ENCODE measurements at regions not wholly inside any gene's neighbourhood (a gene's known extent, or its start where the extent isn't known, plus 50 kb on each side); places are given as distances from the start of the nearest gene placed in this dataset.

DNA sequence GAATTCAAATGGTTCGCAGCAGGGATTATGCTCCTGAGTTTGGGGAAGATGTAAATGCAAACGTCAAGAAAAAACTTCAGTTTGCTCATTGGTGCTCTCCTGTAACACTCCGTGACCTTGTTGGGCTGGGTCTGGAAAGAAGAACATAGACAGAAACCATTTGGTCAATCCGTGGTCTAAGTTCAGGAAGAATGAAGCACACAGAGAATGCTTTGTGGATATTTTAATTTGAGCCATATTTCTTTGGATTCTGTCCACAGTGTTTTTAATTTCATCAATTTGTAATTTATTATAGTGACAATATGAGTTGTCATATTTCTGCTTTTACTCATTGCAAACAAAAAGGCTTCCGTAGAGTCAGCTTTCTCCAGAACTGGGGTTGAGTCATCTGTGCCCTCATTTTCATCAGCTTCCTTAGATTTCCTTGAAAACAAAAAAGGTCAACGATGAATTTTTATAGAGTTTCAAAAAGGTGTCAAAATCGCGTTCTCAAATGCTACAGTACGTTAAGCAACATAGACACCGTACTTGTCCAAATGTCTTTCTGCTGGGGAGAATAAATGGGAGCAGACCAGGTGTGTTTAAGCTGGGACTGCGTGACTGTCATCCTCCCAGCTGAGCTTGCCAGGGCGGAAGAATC is 606.4 kb downstream of the RNF144A start:
- TF ChIP-seq POLR2A (IDR thresholded peaks at IDR 0.05; ENCODE audit: extremely low read depth, insufficient read length) = no peak
- TF ChIP-seq, protein P1, sequence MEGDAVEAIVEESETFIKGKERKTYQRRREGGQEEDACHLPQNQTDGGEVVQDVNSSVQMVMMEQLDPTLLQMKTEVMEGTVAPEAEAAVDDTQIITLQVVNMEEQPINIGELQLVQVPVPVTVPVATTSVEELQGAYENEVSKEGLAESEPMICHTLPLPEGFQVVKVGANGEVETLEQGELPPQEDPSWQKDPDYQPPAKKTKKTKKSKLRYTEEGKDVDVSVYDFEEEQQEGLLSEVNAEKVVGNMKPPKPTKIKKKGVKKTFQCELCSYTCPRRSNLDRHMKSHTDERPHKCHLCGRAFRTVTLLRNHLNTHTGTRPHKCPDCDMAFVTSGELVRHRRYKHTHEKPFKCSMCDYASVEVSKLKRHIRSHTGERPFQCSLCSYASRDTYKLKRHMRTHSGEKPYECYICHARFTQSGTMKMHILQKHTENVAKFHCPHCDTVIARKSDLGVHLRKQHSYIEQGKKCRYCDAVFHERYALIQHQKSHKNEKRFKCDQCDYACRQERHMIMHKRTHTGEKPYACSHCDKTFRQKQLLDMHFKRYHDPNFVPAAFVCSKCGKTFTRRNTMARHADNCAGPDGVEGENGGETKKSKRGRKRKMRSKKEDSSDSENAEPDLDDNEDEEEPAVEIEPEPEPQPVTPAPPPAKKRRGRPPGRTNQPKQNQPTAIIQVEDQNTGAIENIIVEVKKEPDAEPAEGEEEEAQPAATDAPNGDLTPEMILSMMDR (IDR thresholded peaks at IDR 0.05; ENCODE audit: low read depth, low read length) = no peak
- TF ChIP-seq, protein P2, sequence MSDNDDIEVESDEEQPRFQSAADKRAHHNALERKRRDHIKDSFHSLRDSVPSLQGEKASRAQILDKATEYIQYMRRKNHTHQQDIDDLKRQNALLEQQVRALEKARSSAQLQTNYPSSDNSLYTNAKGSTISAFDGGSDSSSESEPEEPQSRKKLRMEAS (IDR thresholded peaks at IDR 0.05; ENCODE audit: low read depth, low read length) = no peak
- no peak for TF ChIP-seq MYC (IDR thresholded peaks at IDR 0.05; ENCODE audit: low read depth, low read length)

All from NB4 (cell line).